ENCODE measurements at regions not wholly inside any gene's neighbourhood (a gene's known extent, or its start where the extent isn't known, plus 50 kb on each side); places are given as distances from the start of the nearest gene placed in this dataset.

DNA sequence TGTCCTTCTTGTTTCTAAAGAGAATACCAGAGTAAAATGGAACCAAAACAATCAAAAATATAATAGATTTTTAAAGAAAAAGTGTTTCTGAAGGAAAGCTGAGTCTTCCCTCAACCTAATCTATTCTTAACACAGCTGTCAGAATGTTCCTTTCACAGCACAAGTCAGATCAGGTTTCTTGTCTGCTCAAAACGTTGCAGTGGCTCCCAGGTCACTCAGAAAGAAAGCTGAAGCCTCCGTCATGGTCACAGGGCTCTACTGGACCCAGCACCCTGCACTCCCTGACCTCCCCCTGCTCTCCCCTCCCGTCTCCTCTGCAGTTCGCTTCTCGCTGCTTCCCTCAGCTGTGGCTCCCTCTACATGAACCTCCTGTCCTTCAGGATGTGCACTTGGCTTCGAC is 90.7 kb upstream of the PTPRM start:
- TF ChIP-seq, protein P1, sequence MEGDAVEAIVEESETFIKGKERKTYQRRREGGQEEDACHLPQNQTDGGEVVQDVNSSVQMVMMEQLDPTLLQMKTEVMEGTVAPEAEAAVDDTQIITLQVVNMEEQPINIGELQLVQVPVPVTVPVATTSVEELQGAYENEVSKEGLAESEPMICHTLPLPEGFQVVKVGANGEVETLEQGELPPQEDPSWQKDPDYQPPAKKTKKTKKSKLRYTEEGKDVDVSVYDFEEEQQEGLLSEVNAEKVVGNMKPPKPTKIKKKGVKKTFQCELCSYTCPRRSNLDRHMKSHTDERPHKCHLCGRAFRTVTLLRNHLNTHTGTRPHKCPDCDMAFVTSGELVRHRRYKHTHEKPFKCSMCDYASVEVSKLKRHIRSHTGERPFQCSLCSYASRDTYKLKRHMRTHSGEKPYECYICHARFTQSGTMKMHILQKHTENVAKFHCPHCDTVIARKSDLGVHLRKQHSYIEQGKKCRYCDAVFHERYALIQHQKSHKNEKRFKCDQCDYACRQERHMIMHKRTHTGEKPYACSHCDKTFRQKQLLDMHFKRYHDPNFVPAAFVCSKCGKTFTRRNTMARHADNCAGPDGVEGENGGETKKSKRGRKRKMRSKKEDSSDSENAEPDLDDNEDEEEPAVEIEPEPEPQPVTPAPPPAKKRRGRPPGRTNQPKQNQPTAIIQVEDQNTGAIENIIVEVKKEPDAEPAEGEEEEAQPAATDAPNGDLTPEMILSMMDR (IDR thresholded peaks at IDR 0.05), result no peak

DNA sequence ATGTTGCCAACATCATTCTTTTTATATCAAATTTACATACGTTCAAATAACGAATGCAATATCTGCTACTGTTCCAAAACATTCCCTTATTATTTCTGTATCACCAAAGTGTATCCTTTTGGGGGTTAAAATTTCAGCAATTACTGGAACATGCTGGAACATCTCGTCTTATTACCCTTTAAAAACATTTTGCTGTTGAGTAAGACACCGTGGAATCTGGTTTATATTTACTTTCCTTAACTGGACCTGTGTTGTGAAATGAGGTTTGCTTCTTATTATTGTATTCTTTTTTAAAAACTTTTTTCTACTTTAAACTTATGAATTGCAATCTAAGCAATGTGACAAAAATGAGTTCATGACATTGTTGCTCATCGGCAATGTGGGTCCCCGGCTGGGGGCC is 87.4 kb upstream of the PTPRM start:
- H3K27ac ChIP-seq, result no peak overlapping the region
- DNase-seq (ENCODE audit: low spot score) (no peak), ATAC-seq (ENCODE audit: insufficient number of reproducible peaks, low FRiP score, low read depth) (no peak)
- H3K9me3 ChIP-seq, result no peaks in the 10 kb centered on the region
- no peak overlapping the region for H3K4me3 ChIP-seq
- no peaks in the 10 kb centered on the region for H3K27me3 ChIP-seq (replicated peaks; ENCODE audit: insufficient read depth)
- H3K4me1 ChIP-seq (ENCODE audit: control insufficient read depth in 1 of 2, low read depth in 2 of 2), result no peaks in the 10 kb centered on the region
- TF ChIP-seq, protein P1 (IDR thresholded peaks at IDR 0.05), result no peak
- no peaks in the 10 kb centered on the region for H3K36me3 ChIP-seq

More for the DNA sequence above, 90.7 kb upstream of the PTPRM start:
- DNase-seq (ENCODE audit: low spot score) (no peak), ATAC-seq (ENCODE audit: insufficient number of reproducible peaks, low FRiP score, low read depth) (no peak)
- H3K36me3 ChIP-seq, result no peaks in the 10 kb centered on the region
- H3K27me3 ChIP-seq (replicated peaks; ENCODE audit: insufficient read depth), result no peaks in the 10 kb centered on the region
- H3K4me1 ChIP-seq (ENCODE audit: control insufficient read depth in 1 of 2, low read depth in 2 of 2), result no peaks in the 10 kb centered on the region
- H3K27ac ChIP-seq, result no peak overlapping the region
- no peaks in the 10 kb centered on the region for H3K9me3 ChIP-seq
- no peak overlapping the region for H3K4me3 ChIP-seq

DNA sequence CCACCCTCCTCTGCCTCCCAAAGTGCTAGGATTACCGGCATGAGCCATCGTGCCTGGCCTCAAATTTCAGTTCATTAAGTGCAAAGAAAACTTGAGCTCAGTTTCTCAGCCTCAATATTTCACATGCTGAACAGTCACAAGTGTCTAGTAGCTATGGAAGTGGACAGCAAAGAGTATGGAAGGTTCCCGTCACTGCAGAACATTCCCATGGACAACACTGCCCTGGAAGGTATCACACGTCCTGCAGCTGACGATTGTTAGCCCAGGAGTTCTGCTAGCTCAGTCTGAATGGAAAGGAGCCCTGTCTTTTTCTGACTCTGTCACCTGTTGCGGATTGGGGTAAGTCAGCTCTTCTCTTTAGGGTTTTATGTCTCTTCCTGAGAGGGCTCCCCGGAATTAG is 86.2 kb upstream of the PTPRM start:
- no peak for DNase-seq (ENCODE audit: low spot score)
- Histone ChIP-seq H3K4me3 (no peak overlapping the region), H3K27me3 (replicated peaks; ENCODE audit: insufficient read depth) (no peaks in the 10 kb centered on the region), H3K9me3 (no peaks in the 10 kb centered on the region), H3K27ac (no peak overlapping the region), H3K36me3 (no peaks in the 10 kb centered on the region), H3K4me1 (ENCODE audit: control insufficient read depth in 1 of 2, low read depth in 2 of 2) (no peaks in the 10 kb centered on the region)
- no peak for ATAC-seq (ENCODE audit: insufficient number of reproducible peaks, low FRiP score, low read depth)
- TF ChIP-seq, protein P1 (IDR thresholded peaks at IDR 0.05), result no peak

GRCh38 chr18:7482342-7482741 is 84.8 kb upstream of the PTPRM start:
- Histone ChIP-seq H3K36me3 (no peaks in the 10 kb centered on the region), H3K4me3 (no peak overlapping the region), H3K27ac (no peak overlapping the region), H3K9me3 (no peaks in the 10 kb centered on the region), H3K27me3 (replicated peaks; ENCODE audit: insufficient read depth) (no peaks in the 10 kb centered on the region), H3K4me1 (ENCODE audit: control insufficient read depth in 1 of 2, low read depth in 2 of 2) (no peaks in the 10 kb centered on the region)
- no peak for DNase-seq (ENCODE audit: low spot score)
- TF ChIP-seq, protein P1 (IDR thresholded peaks at IDR 0.05), result no peak
- ATAC-seq (ENCODE audit: insufficient number of reproducible peaks, low FRiP score, low read depth), result no peak

GRCh38 chr18:7485616-7486015 is 81.5 kb upstream of the PTPRM start:
- TF ChIP-seq, protein P1 (IDR thresholded peaks at IDR 0.05), result no peak
- ATAC-seq (ENCODE audit: insufficient number of reproducible peaks, low FRiP score, low read depth), result no peak
- no peak overlapping the region for H3K27ac ChIP-seq

More at GRCh38 chr18:7485616-7486015, 81.5 kb upstream of the PTPRM start:
- no peak overlapping the region for H3K4me3 ChIP-seq
- no peaks in the 10 kb centered on the region for H3K4me1 ChIP-seq (ENCODE audit: control insufficient read depth in 1 of 2, low read depth in 2 of 2)
- no peaks in the 10 kb centered on the region for H3K27me3 ChIP-seq (replicated peaks; ENCODE audit: insufficient read depth)
- no peaks in the 10 kb centered on the region for H3K9me3 ChIP-seq
- no peaks in the 10 kb centered on the region for H3K36me3 ChIP-seq
- no peak for DNase-seq (ENCODE audit: low spot score)

Measured in thoracic aorta (tissue), 2 donors.